ENCODE measurements at regions not wholly inside any gene's neighbourhood (a gene's known extent, or its start where the extent isn't known, plus 50 kb on each side); places are given as distances from the start of the nearest gene placed in this dataset.

DNA sequence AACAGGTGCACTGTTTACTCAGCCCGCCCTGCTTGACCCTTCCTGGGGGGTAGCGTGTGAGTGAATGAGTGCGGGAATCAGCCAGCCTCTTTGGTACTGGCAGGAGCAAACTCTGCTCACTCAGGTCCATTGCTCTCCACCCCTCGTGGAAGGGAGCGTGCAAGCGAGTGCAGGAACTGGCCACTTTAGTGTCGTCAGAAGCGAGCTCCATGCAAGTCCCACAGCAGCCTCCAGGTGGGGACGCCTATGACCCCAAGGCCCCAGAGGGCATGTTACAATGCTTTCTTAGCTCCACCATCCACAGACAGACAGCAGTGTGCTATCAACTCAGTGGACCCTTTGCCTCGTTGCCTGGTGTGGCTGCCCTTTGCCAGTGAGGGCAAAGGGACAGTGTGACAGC is 1025.1 kb upstream of the CDH8 start:
- Histone ChIP-seq H2BK12ac (ENCODE audit: insufficient read length, low read depth, low read length) (no peak overlapping the region), H3K14ac (ENCODE audit: insufficient read depth, low read length) (no peak overlapping the region), H3K79me2 (ENCODE audit: insufficient read depth, low read length) (no peaks in the 10 kb centered on the region), H2AK5ac (ENCODE audit: insufficient read length, low read length) (no peak overlapping the region), H4K20me1 (ENCODE audit: control insufficient read depth, insufficient read depth, insufficient read length) (no peaks in the 10 kb centered on the region), H3K9me3 (ENCODE audit: control insufficient read depth, low read depth, low read length) (no peaks in the 10 kb centered on the region), H3K23ac (ENCODE audit: insufficient read length, low read depth, low read length) (no peak overlapping the region), H4K91ac (ENCODE audit: insufficient read length, low read depth, low read length) (no peak overlapping the region), H3K4me1 (ENCODE audit: insufficient read depth, low read length) (no peaks in the 10 kb centered on the region; the same call in 1 of the 2 replicates), H3K4me2 (ENCODE audit: insufficient read depth, insufficient read length, low read length) (no peak overlapping the region), H2BK5ac (ENCODE audit: insufficient read length, low read length) (no peak overlapping the region), H3K27me3 (ENCODE audit: insufficient read depth, low read length) (no peaks in the 10 kb centered on the region), H2BK15ac (ENCODE audit: low read depth, low read length) (no peak overlapping the region), H3T11ph (ENCODE audit: low read length) (no peak overlapping the region), H3K23me2 (ENCODE audit: insufficient read length, low read depth, low read length, poor library complexity, severe bottlenecking) (no peaks in the 10 kb centered on the region), H2AFZ (ENCODE audit: low read length) (no peak overlapping the region), H3K9ac (ENCODE audit: extremely low read depth, insufficient read length, low read length) (no peak overlapping the region), H3K27ac (ENCODE audit: insufficient read length, low read depth, low read length) (no peak overlapping the region), H2BK20ac (ENCODE audit: low read depth, low read length, poor library complexity, severe bottlenecking) (no peak overlapping the region), H3K4ac (ENCODE audit: low read depth, low read length) (no peak overlapping the region), H2BK120ac (ENCODE audit: low read depth, low read length, poor library complexity, severe bottlenecking) (no peak overlapping the region), H3K56ac (ENCODE audit: insufficient read length, low read depth, low read length) (no peak overlapping the region), H4K8ac (replicated peaks; ENCODE audit: insufficient read length, low read depth, low read length) (no peak overlapping the region), H4K5ac (ENCODE audit: insufficient read length, low read depth, low read length) (no peak overlapping the region), H3K79me1 (ENCODE audit: insufficient read depth, low read depth, low read length, poor library complexity, severe bottlenecking) (no peaks in the 10 kb centered on the region), H3K18ac (ENCODE audit: insufficient read length, low read depth, low read length) (no peak overlapping the region)
- DNase-seq, result peak; percentile 42
- TF ChIP-seq, protein P1, sequence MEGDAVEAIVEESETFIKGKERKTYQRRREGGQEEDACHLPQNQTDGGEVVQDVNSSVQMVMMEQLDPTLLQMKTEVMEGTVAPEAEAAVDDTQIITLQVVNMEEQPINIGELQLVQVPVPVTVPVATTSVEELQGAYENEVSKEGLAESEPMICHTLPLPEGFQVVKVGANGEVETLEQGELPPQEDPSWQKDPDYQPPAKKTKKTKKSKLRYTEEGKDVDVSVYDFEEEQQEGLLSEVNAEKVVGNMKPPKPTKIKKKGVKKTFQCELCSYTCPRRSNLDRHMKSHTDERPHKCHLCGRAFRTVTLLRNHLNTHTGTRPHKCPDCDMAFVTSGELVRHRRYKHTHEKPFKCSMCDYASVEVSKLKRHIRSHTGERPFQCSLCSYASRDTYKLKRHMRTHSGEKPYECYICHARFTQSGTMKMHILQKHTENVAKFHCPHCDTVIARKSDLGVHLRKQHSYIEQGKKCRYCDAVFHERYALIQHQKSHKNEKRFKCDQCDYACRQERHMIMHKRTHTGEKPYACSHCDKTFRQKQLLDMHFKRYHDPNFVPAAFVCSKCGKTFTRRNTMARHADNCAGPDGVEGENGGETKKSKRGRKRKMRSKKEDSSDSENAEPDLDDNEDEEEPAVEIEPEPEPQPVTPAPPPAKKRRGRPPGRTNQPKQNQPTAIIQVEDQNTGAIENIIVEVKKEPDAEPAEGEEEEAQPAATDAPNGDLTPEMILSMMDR (conservative IDR thresholded peaks at IDR 0.05), result peak; percentile 38; the same call in 2 of the 3 replicates
- peaks cover 2 to 3% of the 10 kb centered on the region in 2 experiments; a peak in 1 of 5 replicates for H3K9me3 Mint-ChIP-seq
- H3K4me3 Mint-ChIP-seq, result no peak overlapping the region
- peaks cover 0 to 6% (median 0%) of the 10 kb centered on the region in 3 experiments; a peak in 1 of 7 replicates for H3K36me3 Mint-ChIP-seq (ENCODE audit: insufficient read depth in 1 of 3, low read depth in 3 of 3)
- peaks cover 11 to 12% of the 10 kb centered on the region in 2 experiments for H3K4me1 Mint-ChIP-seq
- WGBS (ENCODE audit: extremely low coverage, insufficient read length, low lambda C conversion rate), result no CpG with 5 or more reads among the region's 10 CpGs
- no peaks in the 10 kb centered on the region; the same call in 1 of the 2 replicates for H3K27me3 Mint-ChIP-seq (ENCODE audit: low read depth)
- peak overlapping the region in 1 of 3 experiments; percentile 1; a peak in 2 of 7 replicates for H3K27ac Mint-ChIP-seq

Measured in H9 (cell line).